AG09319 (cell line): ENCODE measurements at regions not wholly inside any gene's neighbourhood (a gene's known extent, or its start where the extent isn't known, plus 50 kb on each side); places are given as distances from the start of the nearest gene placed in this dataset.
"Not testable (repeated sequence)": the region's sequence is repeated elsewhere in the genome, so short reads cannot be mapped to it uniquely, and the experiment has no call there.

Experiments
- DNase-seq: peaks from one replicate; pipeline ENCODE4 v3.0.0-alpha.2; 2010; ENCODE audit warnings: low read depth; ENCODE audit errors: extremely low read depth
- CTCF ChIP-seq: IDR thresholded peaks from 2 replicates; pipeline ENCODE4 v1.5.1; 2011; ENCODE audit warnings: low read depth, mild to moderate bottlenecking, inconsistent platforms, low read length, moderate library complexity

DNA sequence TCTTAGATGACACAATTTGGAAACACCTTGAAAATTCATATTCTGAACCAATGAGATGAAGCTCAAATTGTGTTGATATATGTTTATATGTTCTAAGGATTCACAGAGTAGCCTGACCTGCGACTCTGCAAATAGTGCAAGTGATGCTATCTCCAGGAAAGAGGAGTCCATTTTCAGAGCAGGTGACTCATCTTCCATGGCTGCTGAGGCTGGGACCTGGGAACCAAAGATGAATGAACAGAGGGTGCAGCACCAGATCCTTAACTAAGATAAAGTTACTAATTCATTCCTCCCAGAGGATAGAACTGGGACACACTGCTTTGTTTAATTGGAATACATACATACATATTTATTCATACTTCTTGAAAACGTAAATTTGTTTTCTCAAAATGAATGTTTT lies 240.6 kb upstream of the SEMA3C start:
- no peak for TF ChIP-seq CTCF
- no peak for DNase-seq

GRCh38 chr7:81158189-81158588 lies 239.3 kb upstream of the SEMA3C start:
- no peak for DNase-seq

DNA sequence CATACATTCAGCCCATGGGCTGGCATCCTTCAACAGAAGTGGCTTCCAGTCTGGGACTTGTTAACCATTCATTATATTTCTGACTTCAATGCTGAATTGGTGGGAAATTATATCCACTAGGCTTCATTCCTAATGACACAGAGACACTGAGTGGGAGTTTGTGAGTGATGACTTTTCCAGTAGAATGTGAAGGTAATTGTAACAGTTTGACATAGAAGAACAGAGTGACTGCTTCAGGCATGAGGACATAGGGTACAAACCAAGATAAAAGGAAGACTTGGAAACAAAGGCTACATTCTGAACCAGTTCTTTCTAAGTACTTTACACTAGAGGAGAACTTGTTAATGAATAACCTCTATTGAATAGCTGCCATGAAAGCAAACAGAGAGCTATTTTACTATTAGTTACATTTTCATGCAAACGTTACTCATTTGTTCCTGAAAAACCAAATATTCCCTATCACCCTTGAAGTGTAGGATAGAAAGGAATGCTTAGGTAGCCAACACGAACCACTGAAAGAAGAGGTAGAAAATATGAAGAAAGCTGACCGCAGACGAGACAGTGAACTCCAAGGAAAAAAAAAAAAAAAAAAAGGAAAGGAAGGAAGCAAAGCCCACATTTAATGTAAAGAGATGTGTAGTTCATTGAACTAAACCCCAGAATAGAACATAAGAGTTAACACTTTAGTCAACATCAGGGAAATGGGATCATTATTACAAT lies 237.0 kb upstream of the SEMA3C start:
- TF ChIP-seq CTCF = no peak
- no peak for DNase-seq

More at GRCh38 chr7:81158189-81158588, 239.3 kb upstream of the SEMA3C start:
- no peak for TF ChIP-seq CTCF

DNA sequence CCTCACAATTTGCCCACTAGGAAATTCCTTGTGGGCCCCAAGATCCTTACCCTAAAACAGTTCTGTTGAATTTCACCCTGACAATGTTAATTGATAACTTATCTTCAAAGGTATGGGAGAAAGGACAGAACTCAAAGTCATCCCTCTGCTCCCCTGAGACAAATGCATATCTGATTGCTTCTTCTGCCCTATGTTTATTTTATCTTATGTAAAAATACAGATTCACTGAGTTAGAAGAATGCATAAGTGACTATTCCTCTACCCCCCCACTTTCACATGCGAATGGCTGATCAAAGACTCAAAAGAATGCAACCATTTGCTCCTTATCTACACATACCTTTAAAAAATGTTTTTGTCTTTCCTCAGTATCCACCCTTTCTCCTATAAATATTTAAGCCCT lies 235.7 kb upstream of the SEMA3C start:
- DNase-seq = no peak
- TF ChIP-seq CTCF = no peak

GRCh38 chr7:81152925-81153324 lies 234.1 kb upstream of the SEMA3C start:
- not testable (repeated sequence) for DNase-seq

GRCh38 chr7:81150951-81151361 lies 232.1 kb upstream of the SEMA3C start:
- no peak for DNase-seq
- TF ChIP-seq CTCF = no peak

DNA sequence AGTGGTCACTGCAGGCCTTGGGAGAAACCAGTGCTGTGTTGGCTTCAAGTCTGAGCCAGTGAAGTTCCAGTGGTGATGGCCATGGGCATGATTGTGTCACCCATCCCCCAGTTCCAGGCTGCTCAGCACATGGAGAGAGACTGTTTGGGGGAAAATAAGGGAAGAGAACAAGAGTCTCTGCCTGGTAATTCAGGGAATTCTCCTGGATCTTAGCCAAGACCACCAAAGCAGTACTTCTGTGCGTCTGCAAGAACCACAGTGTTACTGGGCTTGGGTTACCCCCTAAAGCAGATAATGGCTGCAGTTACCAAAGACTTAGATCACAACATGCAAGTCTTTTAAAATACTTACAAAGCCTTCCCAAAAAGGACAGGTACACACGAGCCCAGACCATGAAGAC lies 225.0 kb upstream of the SEMA3C start:
- TF ChIP-seq CTCF = no peak
- DNase-seq = no peak

GRCh38 chr7:81141257-81142205 lies 222.7 kb upstream of the SEMA3C start:
- DNase-seq = not testable (repeated sequence)
